K562 (cell line): ENCODE measurements at regions not wholly inside any gene's neighbourhood (a gene's known extent, or its start where the extent isn't known, plus 50 kb on each side); places are given as distances from the start of the nearest gene placed in this dataset.

Source experiments
- ATAC-seq: fragments of 200-7000 bp; cut with Tn5 transposase; 3 replicates; pipeline ENCODE4 v1.9.1; 2020; ENCODE audit warnings: moderate library complexity
- BruUV-seq: library from RNA; stranded (reverse); fragments of 400-500 nt; replicated peaks from 2 replicates; lab custom pipeline; 2021; lab: Mats Ljungman, UMichigan
- CTCF ChIA-PET: fragments of 300-600 bp; formaldehyde crosslinking; extraction: SDS; loops from one replicate; lab custom pipeline; 2021; ENCODE audit warnings: low intra/inter-chr PET ratio; lab: Yijun Ruan, JAX
- POLR2A ChIA-PET: fragments of 300-600, 350-650 bp; sonication (Branson Sonifier 250); formaldehyde crosslinking; extraction: SDS; loops from one replicate; lab custom pipeline; 2021; ENCODE audit warnings: antibody characterized with exemption, inconsistent platforms; lab: Yijun Ruan, JAX
- DNase-seq, 4 experiments: peaks; one replicate each; pipeline versions ENCODE4 v3.0.0 to v3.0.0-alpha.2; 2011 to 2018; ENCODE audit warnings: low spot score in 3 of 4, mixed read lengths in 3 of 4; ENCODE audit errors: extremely low read depth in 1 of 4
- FAIRE-seq: peaks from 2 replicates; lab custom pipeline; 2011; peaks lifted over from hg19 to GRCh38; lab: Jason Lieb, UNC
- H2AFZ ChIP-seq: 2 replicates; pipeline ENCODE4 v1.6.0; 2011; ENCODE audit warnings: low read depth, low read length, control low read depth, inconsistent platforms
- H3K27ac ChIP-seq: fragments of 200-600 bp; 3 replicates; pipeline ENCODE4 v1.8.0; 2011; ENCODE audit warnings: low read depth, mild to moderate bottlenecking, control low read depth, inconsistent platforms, low read length, moderate library complexity, mixed read lengths; ENCODE audit errors: extremely low read depth
- H3K27me3 ChIP-seq, 2 experiments: fragments of 300-600 bp in 1 of 2; 2 replicates in 1 of 2; 3 replicates in 1 of 2; pipeline versions ENCODE4 v1.6.0 to v1.8.0; 2011; ENCODE audit warnings: inconsistent platforms in 2 of 2, low read length in 2 of 2, mild to moderate bottlenecking in 1 of 2, mixed read lengths in 1 of 2, moderate library complexity in 1 of 2; ENCODE audit not compliant: control insufficient read depth in 2 of 2, insufficient read depth in 2 of 2
- H3K36me3 ChIP-seq: fragments of 300-600 bp; 3 replicates; pipeline ENCODE4 v1.8.0; 2011; ENCODE audit warnings: mild to moderate bottlenecking, low read length, inconsistent platforms; ENCODE audit not compliant: control insufficient read depth, insufficient read depth
- H3K4me1 ChIP-seq, 2 experiments: fragments of 200-600 bp in 1 of 2; replicated peaks in 1 of 2; 2 replicates in 1 of 2; 3 replicates in 1 of 2; pipeline versions ENCODE4 v1.5.1 to v1.8.0; 2011; ENCODE audit warnings: inconsistent platforms in 2 of 2, low read length in 2 of 2, mild to moderate bottlenecking in 1 of 2, mixed read lengths in 1 of 2, moderate library complexity in 1 of 2; ENCODE audit not compliant: control insufficient read depth in 2 of 2, insufficient read depth in 2 of 2
- H3K4me2 ChIP-seq: 2 replicates; pipeline ENCODE4 v1.6.1; 2011; ENCODE audit warnings: low read length, control low read depth, inconsistent platforms, mixed read lengths; ENCODE audit not compliant: insufficient read depth
- H3K4me3 ChIP-seq: fragments of 200-600 bp; sonication (generic), shearing (Covaris generic); 2 replicates; pipeline ENCODE4 v1.5.1; 2016; ENCODE audit warnings: control low read depth, inconsistent platforms
- H3K79me2 ChIP-seq: fragments of 200-600 bp; 3 replicates; pipeline ENCODE4 v1.8.0; 2011; ENCODE audit warnings: low read length, inconsistent platforms; ENCODE audit not compliant: control insufficient read depth, insufficient read depth
- H3K9ac ChIP-seq, 2 experiments: 2 replicates each; pipeline versions ENCODE4 v1.6.0 to v1.6.1; 2011; ENCODE audit warnings: low read depth in 2 of 2, low read length in 2 of 2, control low read depth in 1 of 2, inconsistent platforms in 1 of 2, mild to moderate bottlenecking in 1 of 2, mixed read lengths in 1 of 2; ENCODE audit not compliant: insufficient read depth in 1 of 2
- H3K9me1 ChIP-seq: one replicate; pipeline ENCODE4 v1.6.0; 2011; ENCODE audit warnings: inconsistent platforms, mild to moderate bottlenecking, low read length, moderate library complexity; ENCODE audit not compliant: control insufficient read depth, insufficient read depth
- H3K9me3 ChIP-seq: replicated peaks from 2 replicates; pipeline ENCODE4 v1.5.1; 2011; ENCODE audit warnings: low read depth, low read length, inconsistent platforms; ENCODE audit not compliant: control insufficient read depth, insufficient read depth
- H4K20me1 ChIP-seq: replicated peaks from 2 replicates; pipeline ENCODE4 v1.6.1; 2011; ENCODE audit warnings: low read length, inconsistent platforms, mixed read lengths; ENCODE audit not compliant: control insufficient read depth, insufficient read depth
- CAMTA2 ChIP-seq: fragments of 250-450 bp; sonication (Bioruptor Pico); conservative IDR thresholded peaks from 2 replicates; pipeline ENCODE4 v1.5.1; 2022
- KDM1A ChIP-seq, 2 experiments: fragments of 450-650 bp; IDR thresholded peaks; 2 replicates each; pipeline ENCODE4 v1.6.1; 2016; ENCODE audit warnings: mild to moderate bottlenecking in 2 of 2
- NCOR1 ChIP-seq: fragments of 450-650 bp; IDR thresholded peaks from 2 replicates; pipeline ENCODE4 v1.6.1; 2016; ENCODE audit warnings: mild to moderate bottlenecking, moderate library complexity
- STAT6 ChIP-seq: sonication (generic); formaldehyde crosslinking; IDR thresholded peaks from 2 replicates; pipeline ENCODE4 v1.8.1; 2023; ENCODE audit warnings: mild to moderate bottlenecking, missing genetic modification reagents
- ZNF280A ChIP-seq: fragments of 450-650 bp; IDR thresholded peaks from 2 replicates; pipeline ENCODE4 v1.6.1; 2018; ENCODE audit warnings: mild to moderate bottlenecking, low read depth; ENCODE audit not compliant: partially characterized antibody
- ZNF695 ChIP-seq: fragments of 450-650 bp; formaldehyde crosslinking; IDR thresholded peaks from 2 replicates; pipeline ENCODE4 v1.4.0; 2020; ENCODE audit warnings: mild to moderate bottlenecking, moderate library complexity
- ZNF77 ChIP-seq: fragments of 250-450 bp; sonication (Bioruptor Pico); IDR thresholded peaks from 2 replicates; pipeline ENCODE4 v1.5.0; 2020
- WGBS: fragments of 100-300 bp; shearing (Covaris generic); methylation state at CpG from one replicate; pipeline ENCODE4 v1.1.6; 2016; ENCODE audit warnings: low coverage, mixed read lengths; ENCODE audit not compliant: insufficient coverage; ENCODE audit errors: missing lambda C conversion rate; 5-methylcytosine and 5-hydroxymethylcytosine counted together
- in situ Hi-C: fragments of 300-500 bp; cut with MboI; formaldehyde crosslinking; loops from 4 replicates; pipeline ENCODE4 v1.15.0; 2018; ENCODE audit warnings: inconsistent platforms, mixed read lengths
- intact Hi-C: fragments of 100-400 bp; cut with micrococcal nuclease; formaldehyde crosslinking; loops from 2 replicates; pipeline ENCODE4 v1.14.2; 2022

GRCh38 chr2:192288295-192288694, 93.6 kb upstream of the TMEFF2 start:
- H3K9me1 ChIP-seq: no peaks in the 10 kb centered on the region
- 0% methylated on average over 2 of the region's 2 CpGs for WGBS
- ATAC-seq: no peak
- no peak overlapping the region for H2AFZ ChIP-seq
- intact Hi-C loops: loop anchor here (5.0 kb wide), 1 partner anchor 476 kb away; no protein-coding TSS in a partner anchor
- DNase-seq: no peak
- no peaks in the 10 kb centered on the region for H3K9me3 ChIP-seq
- no peaks in the 10 kb centered on the region for H3K79me2 ChIP-seq
- no peak overlapping the region for H3K4me2 ChIP-seq
- no peak for TF ChIP-seq ZNF695 (CRISPR knock-in tag)
- TF ChIP-seq ZNF77 (CRISPR knock-in tag): no peak
- no peak for TF ChIP-seq CAMTA2
- no peak for TF ChIP-seq KDM1A (IDR thresholded peaks at IDR 0.05)
- TF ChIP-seq STAT6: no peak
- TF ChIP-seq ZNF280A: no peak
- no peak for TF ChIP-seq NCOR1
- no peak overlapping the region for H3K27ac ChIP-seq
- H3K36me3 ChIP-seq: no peaks in the 10 kb centered on the region
- no peaks in the 10 kb centered on the region for H4K20me1 ChIP-seq
- in situ Hi-C loops: no loop called here
- H3K4me1 ChIP-seq: no peaks in the 10 kb centered on the region
- POLR2A ChIA-PET: no interaction called here
- FAIRE-seq: no peak
- CTCF ChIA-PET: no interaction called here
- no peaks in the 10 kb centered on the region for H3K27me3 ChIP-seq
- no peak overlapping the region for H3K9ac ChIP-seq
- no TSS peak for BruUV-seq
- no peak overlapping the region for H3K4me3 ChIP-seq
